GM18519 (cell line): ENCODE measurements at regions not wholly inside any gene's neighbourhood (a gene's known extent, or its start where the extent isn't known, plus 50 kb on each side); places are given as distances from the start of the nearest gene placed in this dataset.
"Not testable (repeated sequence)": the region's sequence is repeated elsewhere in the genome, so short reads cannot be mapped to it uniquely, and the experiment has no call there.

Experiments used
- ATAC-seq: cut with Tn5 transposase; IDR thresholded peaks from one replicate; pipeline ENCODE4 v1.9.1; 2021; ENCODE audit warnings: mild to moderate bottlenecking, moderate library complexity; ENCODE audit not compliant: unreplicated experiment, low FRiP score

DNA sequence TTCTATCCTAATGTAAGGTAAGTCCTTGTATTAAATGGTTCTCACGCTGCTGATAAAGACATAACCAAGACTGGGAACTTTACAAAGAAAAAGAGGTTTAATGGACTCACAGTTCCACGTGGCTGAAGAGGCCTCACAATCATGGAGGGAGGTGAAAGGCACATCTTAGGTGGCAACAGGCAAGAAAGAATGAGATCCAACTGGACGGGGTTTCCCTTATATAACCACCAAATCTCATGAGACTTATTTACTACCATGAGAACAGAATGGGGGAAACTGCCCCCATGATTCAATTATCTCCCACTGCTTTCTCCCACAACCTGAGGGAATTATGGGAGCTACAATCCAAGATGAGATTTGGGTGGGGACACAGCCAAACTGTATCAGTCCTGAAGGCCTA, 136.6 kb downstream of the HTR1B start:
- ATAC-seq = no peak

- no peak for ATAC-seq
Measured at GRCh38 chr6:77326029-77326428, 137.3 kb downstream of the HTR1B start.

DNA sequence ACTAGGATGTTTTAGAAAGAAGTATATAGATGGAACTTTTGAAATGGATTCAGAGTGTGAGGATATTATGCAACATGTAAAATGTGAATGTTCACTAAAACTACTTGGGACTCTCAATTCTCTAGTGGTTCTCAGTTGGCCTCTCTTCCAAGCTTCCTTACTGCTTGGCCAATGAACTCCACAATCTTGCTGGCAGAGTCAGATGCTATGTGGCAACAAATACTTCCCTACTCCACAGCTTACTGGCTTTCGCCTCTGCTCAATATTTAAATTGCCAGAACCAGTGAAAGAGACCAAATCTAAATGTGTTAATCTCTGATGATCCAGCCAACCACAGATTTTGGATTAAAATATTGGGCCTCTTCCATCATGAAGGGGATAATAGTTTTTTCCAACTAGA, 138.4 kb downstream of the HTR1B start:
- ATAC-seq = no peak

GRCh38 chr6:77322604-77323003, 140.7 kb downstream of the HTR1B start:
- ATAC-seq = no peak

DNA sequence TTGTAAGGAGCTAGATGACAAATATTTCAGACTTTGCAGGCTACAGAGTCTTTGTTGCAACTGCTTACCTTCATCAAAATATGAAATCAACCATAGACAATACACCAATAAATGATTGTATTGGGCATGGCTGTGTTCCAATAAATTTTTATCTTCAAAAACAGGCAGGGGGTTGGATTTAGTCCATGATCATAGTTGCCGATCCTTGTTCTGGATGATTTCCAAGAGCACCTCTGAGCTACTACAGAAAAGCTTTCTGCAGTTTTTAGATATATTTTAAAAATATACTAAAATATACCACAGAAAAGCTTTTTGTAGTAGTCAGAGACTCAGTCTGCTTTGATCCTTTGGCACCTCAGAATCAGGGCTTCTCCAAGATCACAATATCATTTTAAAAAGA, 145.0 kb downstream of the HTR1B start:
- ATAC-seq = no peak

DNA sequence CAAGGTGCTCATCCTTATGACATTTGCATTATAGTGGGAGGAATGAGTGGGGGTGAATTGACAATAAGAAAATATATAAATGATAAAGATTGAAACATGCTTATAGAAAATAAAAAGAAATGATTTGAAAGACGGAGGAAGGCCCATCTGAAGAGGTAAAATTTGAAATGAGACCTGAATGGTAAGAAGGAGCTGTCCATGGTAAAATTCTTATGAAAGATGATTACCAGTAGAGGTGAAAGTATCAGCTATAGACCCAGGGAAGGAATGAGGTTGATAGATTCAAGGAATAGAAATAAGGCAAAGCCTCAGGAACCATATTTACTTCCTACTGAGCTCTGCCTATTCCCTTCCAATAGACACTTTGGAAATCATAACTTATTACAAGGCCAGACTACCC, 149.7 kb downstream of the HTR1B start:
- no peak for ATAC-seq

DNA sequence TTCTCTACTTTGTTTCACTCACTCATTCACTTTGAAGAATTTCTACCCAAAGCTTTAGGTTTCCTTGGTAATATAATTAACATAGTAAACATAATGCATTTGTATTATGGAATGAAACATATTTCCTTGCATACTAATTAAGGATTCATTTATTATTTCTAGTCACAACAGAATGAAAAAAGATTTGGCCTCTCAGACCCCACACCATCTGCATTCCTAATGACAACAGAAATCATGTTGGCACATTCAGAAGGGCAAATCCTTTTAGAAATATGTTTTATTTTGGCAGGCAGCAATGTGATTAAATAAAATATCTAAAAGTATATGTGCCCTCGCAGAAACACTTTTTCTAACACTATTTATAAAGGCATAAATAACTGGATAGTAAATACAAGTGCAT, 163.4 kb downstream of the HTR1B start:
- no peak for ATAC-seq

DNA sequence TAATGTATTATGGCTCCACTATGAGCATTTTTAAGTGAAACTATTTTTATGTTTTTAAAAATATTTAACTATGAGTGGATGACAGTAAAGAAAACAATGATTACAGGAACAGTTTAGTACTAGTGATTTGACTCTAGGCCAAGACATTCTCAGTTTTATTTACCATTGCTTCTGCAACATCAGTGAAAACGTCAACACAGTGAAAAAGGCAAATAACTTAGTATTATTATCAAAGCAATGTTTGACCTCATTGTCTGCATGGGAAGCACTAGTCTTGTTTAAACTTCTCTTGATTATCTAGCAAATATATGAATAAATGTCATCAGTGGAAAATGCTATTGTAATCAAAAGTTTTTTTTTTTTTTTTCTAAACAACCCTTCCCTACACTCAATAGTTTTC, 165.0 kb downstream of the HTR1B start:
- ATAC-seq = no peak

DNA sequence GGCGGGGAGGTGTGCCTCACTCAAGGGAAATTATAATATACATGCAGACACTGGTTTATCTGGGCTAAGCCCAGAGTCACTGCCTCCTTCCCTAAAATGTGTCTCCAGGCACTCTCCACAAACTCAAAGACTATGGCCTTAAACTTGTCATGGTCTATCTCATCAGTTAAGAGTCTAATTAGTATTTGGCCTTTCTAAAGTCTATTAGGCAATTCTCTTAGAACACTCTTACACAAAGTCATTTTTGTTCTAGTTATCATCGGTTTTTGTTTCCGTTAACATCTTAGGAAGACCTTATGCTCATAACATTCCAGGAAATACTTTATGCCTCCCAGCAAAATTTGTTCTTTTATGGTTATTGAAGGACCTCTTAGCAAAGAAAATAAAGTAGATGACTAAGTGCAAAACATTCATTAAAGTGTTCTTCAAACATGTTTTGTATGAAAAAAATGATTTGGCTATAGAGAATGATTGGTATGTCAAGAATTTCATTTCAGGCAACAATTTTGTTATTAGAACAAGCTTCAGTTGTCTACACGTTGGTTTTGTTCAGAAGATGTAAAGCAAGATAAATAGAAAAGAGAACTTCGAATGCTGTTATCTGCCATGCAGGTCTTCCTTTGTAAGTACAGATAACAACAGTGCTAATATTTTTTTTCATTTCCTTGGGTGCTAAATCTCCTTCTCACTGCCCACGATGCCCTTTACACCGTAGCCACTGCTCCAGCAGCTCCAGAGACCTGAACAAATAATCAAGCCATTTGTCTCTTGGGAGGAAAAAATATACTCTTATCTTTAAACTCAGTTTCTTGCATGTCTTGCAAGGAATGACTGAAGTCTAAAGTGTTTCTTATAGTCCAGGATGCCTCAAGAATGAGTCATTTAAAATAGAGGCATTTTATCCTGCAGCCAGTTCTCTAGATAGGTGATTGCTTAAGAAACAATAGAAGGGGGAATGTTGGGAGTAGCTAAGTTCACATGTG, 170.4 kb downstream of the HTR1B start:
- no peak for ATAC-seq

- no peak for ATAC-seq
Measured at GRCh38 chr6:77290798-77291197, 172.5 kb downstream of the HTR1B start.

- no peak for ATAC-seq
Measured at GRCh38 chr6:77286541-77286940, 176.8 kb downstream of the HTR1B start.

- no peak for ATAC-seq
Measured at GRCh38 chr6:77273929-77274328, 189.4 kb downstream of the HTR1B start.

- ATAC-seq = no peak
Measured at GRCh38 chr6:77264970-77265369, 198.3 kb downstream of the HTR1B start.

DNA sequence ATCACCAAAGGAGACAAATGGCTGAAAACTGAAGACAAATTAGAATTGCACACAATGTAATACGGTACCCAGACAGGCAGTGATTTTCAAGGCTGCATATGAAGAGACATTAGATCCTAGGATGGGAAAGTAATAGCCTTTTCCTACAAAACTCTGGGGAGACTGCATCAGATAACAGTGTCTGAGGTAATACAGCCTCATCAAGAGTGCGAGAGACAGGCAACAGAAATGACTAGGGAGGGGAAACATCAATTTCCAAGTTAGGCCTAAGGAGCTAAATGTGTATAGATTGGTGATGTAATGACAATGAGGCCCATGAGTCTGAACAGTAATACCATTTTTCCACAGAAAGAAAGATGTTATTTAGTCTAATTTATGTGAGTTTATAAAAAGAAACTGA, 200.3 kb downstream of the HTR1B start:
- ATAC-seq = no peak

GRCh38 chr6:77251801-77252200, 211.5 kb downstream of the HTR1B start:
- ATAC-seq = not testable (repeated sequence)

DNA sequence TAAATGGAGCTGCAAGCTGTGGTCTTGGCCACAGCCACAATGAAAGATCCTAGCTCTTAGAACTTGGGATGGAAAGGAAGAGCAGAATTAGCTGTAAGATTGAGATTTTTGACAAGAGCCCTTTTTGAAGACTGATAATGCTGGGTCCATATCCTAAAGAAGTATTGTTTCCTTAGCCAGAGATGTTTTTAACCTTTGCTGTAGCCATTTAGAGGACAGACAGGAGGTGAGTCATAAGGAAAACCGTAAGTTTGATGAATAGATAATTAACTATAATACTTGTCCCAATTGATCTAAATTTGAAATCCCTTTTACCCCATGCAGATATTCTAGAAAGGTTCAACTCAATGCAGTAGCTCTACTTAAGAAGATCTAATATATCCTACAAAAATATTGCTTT, 213.7 kb downstream of the HTR1B start:
- no peak for ATAC-seq

DNA sequence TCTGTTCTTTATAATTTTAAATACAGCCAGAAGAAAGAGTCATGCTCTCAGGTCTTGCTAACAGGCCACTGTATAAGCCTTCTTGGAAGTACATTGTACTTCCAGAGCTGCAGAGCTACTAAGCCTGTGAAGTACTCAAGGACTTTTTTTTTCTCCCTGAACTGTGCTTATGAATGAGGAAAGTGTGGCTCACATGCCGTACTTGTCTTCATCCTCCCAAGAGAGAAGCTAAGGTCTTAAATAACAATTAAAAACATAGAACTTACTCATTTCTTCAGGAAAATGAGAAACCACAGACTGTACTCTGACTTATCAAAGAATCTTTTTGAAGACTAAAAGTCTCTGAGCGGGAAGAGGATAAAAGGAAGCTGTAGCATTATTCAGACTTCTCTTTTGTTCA, 218.3 kb downstream of the HTR1B start:
- no peak for ATAC-seq

GRCh38 chr6:77231438-77232305, 231.6 kb downstream of the HTR1B start:
- no peak for ATAC-seq

DNA sequence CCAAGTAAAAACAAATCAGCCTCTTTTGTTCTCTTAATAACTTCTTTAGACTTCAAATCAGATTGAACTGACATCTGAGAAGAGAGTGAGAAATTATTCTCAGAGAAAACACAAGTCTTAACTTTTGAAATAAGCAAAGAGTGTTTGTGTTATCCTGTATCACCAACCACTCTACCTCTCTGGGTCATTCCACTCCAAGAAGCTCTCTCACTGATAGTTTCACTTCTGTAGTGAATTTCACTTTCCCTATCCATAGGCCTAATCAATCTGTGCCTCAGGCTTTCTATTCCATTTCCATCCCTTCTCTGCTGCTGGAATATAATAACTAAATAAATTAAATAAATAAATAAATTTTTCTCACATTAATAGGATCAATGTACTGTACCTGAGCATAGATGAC, 235.0 kb downstream of the HTR1B start:
- ATAC-seq = no peak

GRCh38 chr6:77217896-77218295, 245.4 kb downstream of the HTR1B start:
- no peak for ATAC-seq

DNA sequence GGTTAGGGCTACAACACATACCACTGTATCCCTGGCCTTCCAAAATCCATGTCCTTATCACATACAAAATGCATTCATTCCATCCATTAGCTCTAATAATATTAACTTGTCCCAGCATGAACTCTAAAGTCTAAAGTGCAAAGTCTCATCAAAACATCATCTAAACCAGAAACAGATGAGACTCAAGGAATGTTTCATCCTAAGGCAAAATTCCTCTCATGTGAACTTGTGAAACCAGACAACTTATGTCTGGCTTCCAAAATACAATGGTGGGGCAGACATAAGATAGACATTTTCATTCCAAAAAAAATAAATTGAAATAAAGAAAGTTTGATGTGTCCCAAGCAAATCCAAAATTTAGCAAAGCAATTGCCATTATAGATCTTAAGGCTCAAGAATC, 257.4 kb downstream of the HTR1B start:
- ATAC-seq = no peak
